ENCODE measurements at regions not wholly inside any gene's neighbourhood (a gene's known extent, or its start where the extent isn't known, plus 50 kb on each side); places are given as distances from the start of the nearest gene placed in this dataset.

DNA sequence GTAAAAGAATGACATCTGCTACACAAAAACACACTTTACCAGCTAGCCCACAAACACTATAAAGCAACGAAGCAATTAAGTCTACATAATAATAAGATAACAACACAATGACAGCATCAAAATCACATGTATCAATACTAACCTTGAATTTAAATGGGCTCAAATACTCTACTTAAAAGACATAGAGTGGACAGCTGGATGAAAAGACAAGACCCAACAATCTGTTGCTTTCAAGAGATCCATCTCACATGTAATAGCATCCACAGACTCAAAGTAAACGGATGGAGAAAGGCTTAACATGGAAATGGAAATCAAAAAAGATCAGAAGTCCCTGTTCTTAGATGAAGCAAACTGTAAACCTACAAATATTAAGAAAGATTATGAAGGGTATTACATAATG is 2175.9 kb downstream of the PCDH9 start:
- TF ChIP-seq, protein P1, sequence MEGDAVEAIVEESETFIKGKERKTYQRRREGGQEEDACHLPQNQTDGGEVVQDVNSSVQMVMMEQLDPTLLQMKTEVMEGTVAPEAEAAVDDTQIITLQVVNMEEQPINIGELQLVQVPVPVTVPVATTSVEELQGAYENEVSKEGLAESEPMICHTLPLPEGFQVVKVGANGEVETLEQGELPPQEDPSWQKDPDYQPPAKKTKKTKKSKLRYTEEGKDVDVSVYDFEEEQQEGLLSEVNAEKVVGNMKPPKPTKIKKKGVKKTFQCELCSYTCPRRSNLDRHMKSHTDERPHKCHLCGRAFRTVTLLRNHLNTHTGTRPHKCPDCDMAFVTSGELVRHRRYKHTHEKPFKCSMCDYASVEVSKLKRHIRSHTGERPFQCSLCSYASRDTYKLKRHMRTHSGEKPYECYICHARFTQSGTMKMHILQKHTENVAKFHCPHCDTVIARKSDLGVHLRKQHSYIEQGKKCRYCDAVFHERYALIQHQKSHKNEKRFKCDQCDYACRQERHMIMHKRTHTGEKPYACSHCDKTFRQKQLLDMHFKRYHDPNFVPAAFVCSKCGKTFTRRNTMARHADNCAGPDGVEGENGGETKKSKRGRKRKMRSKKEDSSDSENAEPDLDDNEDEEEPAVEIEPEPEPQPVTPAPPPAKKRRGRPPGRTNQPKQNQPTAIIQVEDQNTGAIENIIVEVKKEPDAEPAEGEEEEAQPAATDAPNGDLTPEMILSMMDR (IDR thresholded peaks at IDR 0.05), result no peak
- no peak for TF ChIP-seq ZFX (IDR thresholded peaks at IDR 0.05; ENCODE audit: borderline replicate concordance)

Measured in 22Rv1 (cell line).